SU-DHL-6 (cell line): ENCODE measurements at regions not wholly inside any gene's neighbourhood (a gene's known extent, or its start where the extent isn't known, plus 50 kb on each side); places are given as distances from the start of the nearest gene placed in this dataset.

Experiments
- H2AFZ ChIP-seq: fragments of 200-600 bp; sonication (generic); 2 replicates; pipeline ENCODE4 v1.6.1; 2014; ENCODE audit warnings: low read depth, mild to moderate bottlenecking, moderate library complexity, mixed read lengths, antibody characterized with exemption, low read length; ENCODE audit not compliant: severe bottlenecking
- H3F3A ChIP-seq: fragments of 200-600 bp; shearing (Covaris generic); 2 replicates; pipeline ENCODE4 v1.6.0; 2016; ENCODE audit warnings: antibody characterized with exemption, mild to moderate bottlenecking; ENCODE audit not compliant: insufficient read depth
- H3K27ac ChIP-seq: fragments of 200-600 bp; sonication (generic); 2 replicates; pipeline ENCODE4 v1.5.1; 2016; ENCODE audit warnings: low read depth, mild to moderate bottlenecking, low read length, moderate library complexity, mixed read lengths
- H3K27me3 ChIP-seq: fragments of 200-600 bp; sonication (generic), shearing (Covaris generic); 2 replicates; pipeline ENCODE4 v1.6.0; 2014; ENCODE audit warnings: mild to moderate bottlenecking, low read length
- H3K36me3 ChIP-seq: fragments of 200-600 bp; sonication (generic); 2 replicates; pipeline ENCODE4 v1.6.1; 2014; ENCODE audit warnings: mild to moderate bottlenecking, low read length, mixed read lengths
- H3K4me2 ChIP-seq: fragments of 300-600, 200-600 bp; shearing (Covaris generic), sonication (generic); 2 replicates; pipeline ENCODE4 v1.6.0; 2014; ENCODE audit warnings: low read length, low read depth, mild to moderate bottlenecking; ENCODE audit not compliant: poor library complexity, severe bottlenecking
- H3K4me3 ChIP-seq: fragments of 200-600 bp; sonication (generic); 2 replicates; pipeline ENCODE4 v1.5.1; 2014; ENCODE audit warnings: antibody characterized with exemption, low read length, mild to moderate bottlenecking, mixed read lengths; ENCODE audit not compliant: insufficient read depth, poor library complexity, severe bottlenecking
- H3K79me2 ChIP-seq: fragments of 200-600 bp; sonication (generic); 2 replicates; pipeline ENCODE4 v1.6.1; 2014; ENCODE audit warnings: mild to moderate bottlenecking, low read length, moderate library complexity; ENCODE audit not compliant: insufficient read depth
- H3K9ac ChIP-seq: fragments of 200-600 bp; sonication (generic); 2 replicates; pipeline ENCODE4 v1.7.0; 2014; ENCODE audit warnings: mild to moderate bottlenecking, low read length
- H3K9me2 ChIP-seq: fragments of 200-600 bp; sonication (generic); replicated peaks from 2 replicates; pipeline ENCODE4 v1.6.1; 2014; ENCODE audit warnings: low read length; ENCODE audit not compliant: insufficient read depth
- H3K9me3 ChIP-seq: fragments of 200-600 bp; sonication (generic); 2 replicates; pipeline ENCODE4 v1.6.1; 2014; ENCODE audit warnings: low read length, mixed read lengths; ENCODE audit not compliant: insufficient read depth
- H4K20me1 ChIP-seq: fragments of 200-600 bp; sonication (generic); 2 replicates; pipeline ENCODE4 v1.6.1; 2014; ENCODE audit warnings: low read depth, mild to moderate bottlenecking, antibody characterized with exemption, low read length, moderate library complexity, mixed read lengths
- EZH2phosphoT487 ChIP-seq: fragments of 200-600 bp; sonication (generic), shearing (Covaris generic); conservative IDR thresholded peaks from 2 replicates; pipeline ENCODE4 v1.6.1; 2018; ENCODE audit warnings: mild to moderate bottlenecking, antibody characterized with exemption, low read length, moderate library complexity, mixed read lengths
- TF ChIP-seq, protein P1 (sequence below): fragments of 200-600 bp; sonication (generic); IDR thresholded peaks from one replicate; pipeline ENCODE4 v1.5.1; 2017; ENCODE audit warnings: antibody characterized with exemption, mild to moderate bottlenecking, low read length, moderate library complexity; ENCODE audit not compliant: insufficient read depth, poor library complexity, severe bottlenecking

GRCh38 chr2:146207417-146207816, 1637.4 kb upstream of the ACVR2A start:
- no peak overlapping the region for H2AFZ ChIP-seq
- H3K79me2 ChIP-seq = no peaks in the 10 kb centered on the region
- H3K9ac ChIP-seq = no peak overlapping the region
- no peaks in the 10 kb centered on the region for H3K9me3 ChIP-seq
- no peak overlapping the region for H3K4me3 ChIP-seq
- H3K9me2 ChIP-seq = no peaks in the 10 kb centered on the region; the same call in 1 of the 2 replicates
- H3F3A ChIP-seq = no peaks in the 10 kb centered on the region
- TF ChIP-seq, protein P1, sequence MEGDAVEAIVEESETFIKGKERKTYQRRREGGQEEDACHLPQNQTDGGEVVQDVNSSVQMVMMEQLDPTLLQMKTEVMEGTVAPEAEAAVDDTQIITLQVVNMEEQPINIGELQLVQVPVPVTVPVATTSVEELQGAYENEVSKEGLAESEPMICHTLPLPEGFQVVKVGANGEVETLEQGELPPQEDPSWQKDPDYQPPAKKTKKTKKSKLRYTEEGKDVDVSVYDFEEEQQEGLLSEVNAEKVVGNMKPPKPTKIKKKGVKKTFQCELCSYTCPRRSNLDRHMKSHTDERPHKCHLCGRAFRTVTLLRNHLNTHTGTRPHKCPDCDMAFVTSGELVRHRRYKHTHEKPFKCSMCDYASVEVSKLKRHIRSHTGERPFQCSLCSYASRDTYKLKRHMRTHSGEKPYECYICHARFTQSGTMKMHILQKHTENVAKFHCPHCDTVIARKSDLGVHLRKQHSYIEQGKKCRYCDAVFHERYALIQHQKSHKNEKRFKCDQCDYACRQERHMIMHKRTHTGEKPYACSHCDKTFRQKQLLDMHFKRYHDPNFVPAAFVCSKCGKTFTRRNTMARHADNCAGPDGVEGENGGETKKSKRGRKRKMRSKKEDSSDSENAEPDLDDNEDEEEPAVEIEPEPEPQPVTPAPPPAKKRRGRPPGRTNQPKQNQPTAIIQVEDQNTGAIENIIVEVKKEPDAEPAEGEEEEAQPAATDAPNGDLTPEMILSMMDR = no peak
- no peak for TF ChIP-seq EZH2phosphoT487
- no peaks in the 10 kb centered on the region for H3K36me3 ChIP-seq
- 0 out of 2 replicates have a peak, but pooled peaks cover 4% of the 10 kb centered on the region for H3K27me3 ChIP-seq
- H3K4me2 ChIP-seq = no peak overlapping the region
- no peaks in the 10 kb centered on the region for H4K20me1 ChIP-seq
- H3K27ac ChIP-seq = no peak overlapping the region

GRCh38 chr2:146203064-146203624, 1641.7 kb upstream of the ACVR2A start:
- Histone ChIP-seq H3K9me2 (no peaks in the 10 kb centered on the region; the same call in 1 of the 2 replicates), H2AFZ (no peak overlapping the region), H3K9me3 (no peaks in the 10 kb centered on the region), H3K4me3 (no peak overlapping the region), H3K27ac (no peak overlapping the region), H3K36me3 (no peaks in the 10 kb centered on the region), H3K79me2 (no peaks in the 10 kb centered on the region), H3K9ac (no peak overlapping the region), H3K27me3 (0 out of 2 replicates have a peak, but pooled peaks cover 4% of the 10 kb centered on the region), H4K20me1 (no peaks in the 10 kb centered on the region), H3K4me2 (no peak overlapping the region), H3F3A (no peaks in the 10 kb centered on the region)
- TF ChIP-seq, protein P1 = no peak
- no peak for TF ChIP-seq EZH2phosphoT487

- Histone ChIP-seq H3F3A (no peaks in the 10 kb centered on the region), H3K9me2 (no peaks in the 10 kb centered on the region; the same call in 1 of the 2 replicates), H3K79me2 (no peaks in the 10 kb centered on the region), H3K4me3 (no peak overlapping the region), H4K20me1 (no peaks in the 10 kb centered on the region), H3K4me2 (no peak overlapping the region), H2AFZ (no peak overlapping the region), H3K27ac (no peak overlapping the region), H3K27me3 (no peaks in the 10 kb centered on the region), H3K9ac (no peak overlapping the region), H3K36me3 (no peaks in the 10 kb centered on the region), H3K9me3 (no peaks in the 10 kb centered on the region)
- TF ChIP-seq, protein P1 = no peak
- TF ChIP-seq EZH2phosphoT487 = no peak
Observed at GRCh38 chr2:146193619-146194018, 1651.2 kb upstream of the ACVR2A start.
